IMR-90 (cell line): ENCODE measurements at regions not wholly inside any gene's neighbourhood (a gene's known extent, or its start where the extent isn't known, plus 50 kb on each side); places are given as distances from the start of the nearest gene placed in this dataset.

Source experiments
- ATAC-seq: fragments of 200-7000 bp; cut with Tn5 transposase; 2 replicates; pipeline ENCODE4 v1.9.1; 2020; ENCODE audit warnings: low read depth, mild to moderate bottlenecking, moderate library complexity
- BruUV-seq: library from RNA; stranded (reverse); fragments of 400-500 nt; replicated peaks from 2 replicates; lab custom pipeline; 2021; lab: Mats Ljungman, UMichigan
- CTCF ChIA-PET: fragments of 300-600 bp; formaldehyde crosslinking; extraction: SDS; loops from one replicate; lab custom pipeline; 2021; ENCODE audit warnings: antibody characterized with exemption; lab: Yijun Ruan, JAX
- POLR2A ChIA-PET: fragments of 300-600 bp; sonication (Branson Sonifier 250); formaldehyde crosslinking; loops from one replicate; lab custom pipeline; 2022; ENCODE audit warnings: antibody characterized with exemption; ENCODE audit not compliant: unreplicated experiment; lab: Charles Lee
- DNase-seq: peaks from one replicate; pipeline ENCODE4 v3.0.0; 2013
- H2AFZ ChIP-seq: replicated peaks from 2 replicates; pipeline ENCODE3; 2013; ENCODE audit warnings: low read length, mild to moderate bottlenecking; ENCODE audit not compliant: poor library complexity
- H2AK5ac ChIP-seq: 2 replicates; pipeline ENCODE4 v1.6.1; 2013; ENCODE audit warnings: low read depth, low read length, inconsistent platforms
- H2AK9ac ChIP-seq: replicated peaks from 2 replicates; pipeline ENCODE3; 2013; ENCODE audit warnings: mild to moderate bottlenecking, low read depth, low read length, moderate library complexity; ENCODE audit not compliant: poor library complexity
- H2BK120ac ChIP-seq: 2 replicates; pipeline ENCODE4 v1.6.1; 2013; ENCODE audit warnings: low read depth, low read length, inconsistent platforms
- H2BK15ac ChIP-seq: 3 replicates; pipeline ENCODE4 v1.6.1; 2013; ENCODE audit warnings: low read depth, low read length, inconsistent platforms
- H2BK20ac ChIP-seq: 2 replicates; pipeline ENCODE4 v1.6.1; 2013; ENCODE audit warnings: low read depth, mild to moderate bottlenecking, inconsistent platforms, low read length, moderate library complexity
- H2BK5ac ChIP-seq: 2 replicates; pipeline ENCODE4 v1.6.1; 2013; ENCODE audit warnings: mild to moderate bottlenecking, low read depth, low read length, inconsistent platforms; ENCODE audit not compliant: poor library complexity, severe bottlenecking
- H3K14ac ChIP-seq: replicated peaks from 2 replicates; pipeline ENCODE4 v1.6.1; 2013; ENCODE audit warnings: low read depth, low read length, inconsistent platforms
- H3K18ac ChIP-seq: 2 replicates; pipeline ENCODE4 v1.6.1; 2013; ENCODE audit warnings: low read depth, low read length, control low read depth
- H3K23ac ChIP-seq: 2 replicates; pipeline ENCODE4 v1.6.1; 2013; ENCODE audit warnings: low read depth, low read length, inconsistent platforms
- H3K27ac ChIP-seq: 2 replicates; pipeline ENCODE4 v1.5.1; 2013; ENCODE audit warnings: mild to moderate bottlenecking, control low read depth, low read length; ENCODE audit not compliant: insufficient read depth
- H3K27me3 ChIP-seq: 2 replicates; pipeline ENCODE4 v1.6.1; 2013; ENCODE audit warnings: low read length; ENCODE audit not compliant: control insufficient read depth, insufficient read depth
- H3K36me3 ChIP-seq: 2 replicates; pipeline ENCODE4 v1.6.1; 2013; ENCODE audit warnings: low read length, mixed read lengths; ENCODE audit not compliant: control insufficient read depth, insufficient read depth
- H3K4ac ChIP-seq: 2 replicates; pipeline ENCODE4 v1.6.1; 2013; ENCODE audit warnings: low read depth, low read length, inconsistent platforms
- H3K4me1 ChIP-seq: 2 replicates; pipeline ENCODE4 v1.6.1; 2013; ENCODE audit warnings: low read length, mixed read lengths; ENCODE audit not compliant: control insufficient read depth, insufficient read depth
- H3K4me2 ChIP-seq: 2 replicates; pipeline ENCODE4 v1.6.1; 2013; ENCODE audit warnings: low read depth, mild to moderate bottlenecking, control low read depth, low read length, moderate library complexity
- H3K4me3 ChIP-seq: 2 replicates; pipeline ENCODE4 v1.5.1; 2013; ENCODE audit warnings: low read depth, mild to moderate bottlenecking, control low read depth, low read length, moderate library complexity; ENCODE audit not compliant: insufficient read depth
- H3K56ac ChIP-seq: 2 replicates; pipeline ENCODE4 v1.6.1; 2013; ENCODE audit warnings: low read length, inconsistent platforms; ENCODE audit not compliant: insufficient read depth; ENCODE audit errors: extremely low read depth
- H3K79me1 ChIP-seq, 2 experiments: 2 replicates each; pipeline ENCODE4 v1.6.1; 2013; ENCODE audit warnings: low read length in 2 of 2, inconsistent platforms in 1 of 2, low read depth in 1 of 2
- H3K9ac ChIP-seq: 2 replicates; pipeline ENCODE4 v1.6.1; 2013; ENCODE audit warnings: low read depth, low read length, control low read depth
- H3K9me1 ChIP-seq: 2 replicates; pipeline ENCODE4 v1.6.1; 2013; ENCODE audit warnings: low read length, inconsistent platforms; ENCODE audit not compliant: insufficient read depth
- H3K9me3 ChIP-seq: 2 replicates; pipeline ENCODE4 v1.6.1; 2013; ENCODE audit warnings: low read length; ENCODE audit not compliant: control insufficient read depth, insufficient read depth
- H4K20me1 ChIP-seq: 2 replicates; pipeline ENCODE4 v1.6.1; 2013; ENCODE audit warnings: low read length, inconsistent platforms; ENCODE audit not compliant: insufficient read depth
- H4K5ac ChIP-seq: 2 replicates; pipeline ENCODE4 v1.6.1; 2013; ENCODE audit warnings: mild to moderate bottlenecking, low read depth, low read length, control low read depth
- H4K8ac ChIP-seq, 2 experiments: 2 replicates each; pipeline ENCODE4 v1.6.1; 2013; ENCODE audit warnings: low read depth in 2 of 2, low read length in 2 of 2, control low read depth in 1 of 2, inconsistent platforms in 1 of 2
- H4K91ac ChIP-seq: 2 replicates; pipeline ENCODE4 v1.6.1; 2013; ENCODE audit warnings: low read depth, low read length, inconsistent platforms; ENCODE audit not compliant: insufficient read depth
- BHLHE40 ChIP-seq: fragments of 150-350 bp; IDR thresholded peaks from 2 replicates; pipeline ENCODE4 v1.6.1; 2016; ENCODE audit warnings: mild to moderate bottlenecking, low read depth, low read length
- CEBPB ChIP-seq: IDR thresholded peaks from 2 replicates; pipeline ENCODE4 v1.6.1; 2012; ENCODE audit warnings: low read depth, low read length, improper control_type of control experiment
- SMC3 ChIP-seq: fragments of 150-350 bp; IDR thresholded peaks from 2 replicates; pipeline ENCODE4 v1.6.1; 2016; ENCODE audit warnings: low read depth, mild to moderate bottlenecking, antibody characterized with exemption, low read length, moderate library complexity
- WGBS, 2 experiments: methylation state at CpG; one replicate each; pipeline versions ENCODE4 v1.1.5 to v1.1.7; 2013; ENCODE audit warnings: missing lambda C conversion rate in 2 of 2; ENCODE audit not compliant: insufficient read length in 1 of 2; ENCODE audit errors: extremely low coverage in 2 of 2; 5-methylcytosine and 5-hydroxymethylcytosine counted together
- dilution Hi-C: fragments of 300-500 bp; cut with HindIII; formaldehyde crosslinking; loops from one replicate; pipeline ENCODE4 v1.14.3; 2018; ENCODE audit warnings: low sequenced_read_pairs; ENCODE audit not compliant: unreplicated experiment
- in situ Hi-C: fragments of 300-500 bp; cut with MboI; formaldehyde crosslinking; loops from 3 replicates; pipeline ENCODE4 v1.14.3; 2019; ENCODE audit warnings: low sequenced_read_pairs, inconsistent platforms, mixed read lengths
- intact Hi-C: fragments of 100-400 bp; cut with micrococcal nuclease; formaldehyde crosslinking; loops from 2 replicates; pipeline ENCODE4 v1.10.0; 2022

DNA sequence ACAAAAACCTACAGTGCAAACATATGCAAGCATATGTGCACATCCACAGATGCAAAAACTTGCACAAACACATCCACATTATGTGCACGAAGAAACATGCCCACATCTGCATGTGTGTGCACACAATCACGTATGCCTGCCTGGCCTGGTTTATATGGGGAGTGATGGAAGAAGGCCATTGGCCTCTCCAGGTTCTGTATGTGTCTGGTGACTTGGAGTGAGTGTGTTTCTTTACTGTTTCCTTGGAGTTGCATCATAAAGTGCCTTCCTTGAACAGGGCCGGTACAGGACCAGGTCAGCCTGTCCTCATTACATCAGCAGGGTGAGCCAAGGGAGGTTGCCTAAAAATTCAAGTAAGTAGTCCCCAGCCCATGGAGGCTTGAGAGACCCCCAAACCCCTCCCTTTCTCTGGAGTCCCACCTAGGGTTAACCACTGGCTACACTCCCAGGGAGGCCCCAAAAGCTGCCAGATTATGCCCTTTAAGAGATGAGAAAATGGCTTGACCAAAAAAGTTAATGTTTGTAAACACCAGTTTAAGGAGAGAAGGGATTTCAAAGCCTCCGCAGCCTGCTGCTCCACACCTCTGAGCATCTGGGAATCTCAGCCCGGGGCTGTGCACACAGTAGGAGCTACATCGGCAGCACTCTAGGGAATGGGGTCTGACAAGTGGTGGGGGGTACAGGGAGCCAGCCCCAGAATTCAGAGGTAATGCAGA lies 140.8 kb downstream of the VEGFA start:
- H3K9ac ChIP-seq, result peak overlapping the region; percentile 5
- ChIA-PET CTCF (no interaction called here), POLR2A (no interaction called here)
- intact Hi-C loops, result no loop called here
- H2BK20ac ChIP-seq, result peak overlapping the region; percentile 91
- no peaks in the 10 kb centered on the region for H3K9me3 ChIP-seq
- no CpG with 5 or more reads among the region's 6 CpGs for WGBS, 2 experiments
- in situ Hi-C loops, result no loop called here
- H2BK120ac ChIP-seq, result peak overlapping the region; percentile 89
- peak overlapping the region; percentile 97 for H4K91ac ChIP-seq
- peaks cover 16% of the 10 kb centered on the region for H3K4me1 ChIP-seq
- H3K4me2 ChIP-seq, result no peak overlapping the region; the same call in 1 of the 2 replicates
- peak overlapping the region; percentile 49 for H2AFZ ChIP-seq
- H3K27ac ChIP-seq, result peak overlapping the region; percentile 34; the same call in 1 of the 2 replicates
- dilution Hi-C loops, result no loop called here
- no peaks in the 10 kb centered on the region for H3K79me1 ChIP-seq
- H2AK9ac ChIP-seq, result peak overlapping the region; percentile 85
- peak overlapping the region; percentile 31 to 87; a peak in 3 of 4 replicates for H4K8ac ChIP-seq
- H2BK5ac ChIP-seq, result peak overlapping the region; percentile 4
- H3K4me3 ChIP-seq, result no peak overlapping the region
- TF ChIP-seq SMC3, result no peak
- peak; percentile 59; the same call in 1 of the 2 replicates for TF ChIP-seq BHLHE40
- peak; percentile 97 for TF ChIP-seq CEBPB
- peak overlapping the region; percentile 77; the same call in 2 of the 3 replicates for H2BK15ac ChIP-seq
- H2AK5ac ChIP-seq, result peak overlapping the region; percentile 57; the same call in 1 of the 2 replicates
- no peaks in the 10 kb centered on the region for H4K20me1 ChIP-seq
- H3K36me3 ChIP-seq, result no peaks in the 10 kb centered on the region
- peak overlapping the region; percentile 33; the same call in 1 of the 2 replicates for H3K56ac ChIP-seq
- H3K9me1 ChIP-seq, result peaks cover 7% of the 10 kb centered on the region; the same call in 1 of the 2 replicates
- peak overlapping the region; percentile 35 for H4K5ac ChIP-seq
- H3K27me3 ChIP-seq, result peaks cover 3% of the 10 kb centered on the region; the same call in 1 of the 2 replicates
- peak overlapping the region; percentile 53; the same call in 1 of the 2 replicates for H3K18ac ChIP-seq
- no TSS peak for BruUV-seq
- peak; percentile 86 for DNase-seq
- H3K14ac ChIP-seq, result peak overlapping the region; percentile 93
- ATAC-seq, result peak; percentile 73
- peak overlapping the region; percentile 97 for H3K4ac ChIP-seq
- H3K23ac ChIP-seq, result peak overlapping the region; percentile 84
